HL-60 (cell line): ENCODE measurements at regions not wholly inside any gene's neighbourhood (a gene's known extent, or its start where the extent isn't known, plus 50 kb on each side); places are given as distances from the start of the nearest gene placed in this dataset.

Source experiments
- GABPA ChIP-seq: IDR thresholded peaks from 2 replicates; pipeline ENCODE4 v1.6.1; 2012; ENCODE audit warnings: low read depth
- POLR2AphosphoS5 ChIP-seq: IDR thresholded peaks from 2 replicates; pipeline ENCODE4 v1.6.1; 2012; ENCODE audit warnings: low read depth
- TF ChIP-seq, protein P1 (sequence below): IDR thresholded peaks from 2 replicates; pipeline ENCODE4 v1.6.1; 2012; ENCODE audit warnings: low read depth; ENCODE audit not compliant: insufficient replicate concordance
- TF ChIP-seq, protein P2 (sequence below): IDR thresholded peaks from one replicate; pipeline ENCODE4 v1.5.1; 2011; ENCODE audit warnings: low read length, control low read depth, inconsistent platforms; ENCODE audit not compliant: insufficient read depth

DNA sequence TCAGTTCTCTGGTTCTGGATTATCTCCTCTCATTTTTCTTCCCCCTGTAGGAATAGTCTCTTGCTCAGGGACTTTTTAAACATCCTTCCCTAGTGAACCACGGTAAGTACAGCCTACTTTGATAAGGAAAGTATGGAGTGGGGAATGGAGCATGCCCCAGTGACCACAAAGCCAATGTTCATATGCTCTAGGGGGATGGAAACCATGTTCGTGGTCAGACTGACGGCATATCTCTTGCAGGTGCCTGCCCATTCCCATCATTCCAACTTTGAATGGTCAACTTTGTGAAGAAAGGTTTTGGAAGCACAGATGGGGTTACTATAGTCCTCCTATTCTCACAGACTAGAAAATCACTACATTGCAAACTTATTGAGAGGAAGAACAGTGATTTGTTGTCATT lies 332.5 kb upstream of the NCAM1 start:
- TF ChIP-seq, protein P1, sequence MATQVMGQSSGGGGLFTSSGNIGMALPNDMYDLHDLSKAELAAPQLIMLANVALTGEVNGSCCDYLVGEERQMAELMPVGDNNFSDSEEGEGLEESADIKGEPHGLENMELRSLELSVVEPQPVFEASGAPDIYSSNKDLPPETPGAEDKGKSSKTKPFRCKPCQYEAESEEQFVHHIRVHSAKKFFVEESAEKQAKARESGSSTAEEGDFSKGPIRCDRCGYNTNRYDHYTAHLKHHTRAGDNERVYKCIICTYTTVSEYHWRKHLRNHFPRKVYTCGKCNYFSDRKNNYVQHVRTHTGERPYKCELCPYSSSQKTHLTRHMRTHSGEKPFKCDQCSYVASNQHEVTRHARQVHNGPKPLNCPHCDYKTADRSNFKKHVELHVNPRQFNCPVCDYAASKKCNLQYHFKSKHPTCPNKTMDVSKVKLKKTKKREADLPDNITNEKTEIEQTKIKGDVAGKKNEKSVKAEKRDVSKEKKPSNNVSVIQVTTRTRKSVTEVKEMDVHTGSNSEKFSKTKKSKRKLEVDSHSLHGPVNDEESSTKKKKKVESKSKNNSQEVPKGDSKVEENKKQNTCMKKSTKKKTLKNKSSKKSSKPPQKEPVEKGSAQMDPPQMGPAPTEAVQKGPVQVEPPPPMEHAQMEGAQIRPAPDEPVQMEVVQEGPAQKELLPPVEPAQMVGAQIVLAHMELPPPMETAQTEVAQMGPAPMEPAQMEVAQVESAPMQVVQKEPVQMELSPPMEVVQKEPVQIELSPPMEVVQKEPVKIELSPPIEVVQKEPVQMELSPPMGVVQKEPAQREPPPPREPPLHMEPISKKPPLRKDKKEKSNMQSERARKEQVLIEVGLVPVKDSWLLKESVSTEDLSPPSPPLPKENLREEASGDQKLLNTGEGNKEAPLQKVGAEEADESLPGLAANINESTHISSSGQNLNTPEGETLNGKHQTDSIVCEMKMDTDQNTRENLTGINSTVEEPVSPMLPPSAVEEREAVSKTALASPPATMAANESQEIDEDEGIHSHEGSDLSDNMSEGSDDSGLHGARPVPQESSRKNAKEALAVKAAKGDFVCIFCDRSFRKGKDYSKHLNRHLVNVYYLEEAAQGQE: no peak
- TF ChIP-seq, protein P2, sequence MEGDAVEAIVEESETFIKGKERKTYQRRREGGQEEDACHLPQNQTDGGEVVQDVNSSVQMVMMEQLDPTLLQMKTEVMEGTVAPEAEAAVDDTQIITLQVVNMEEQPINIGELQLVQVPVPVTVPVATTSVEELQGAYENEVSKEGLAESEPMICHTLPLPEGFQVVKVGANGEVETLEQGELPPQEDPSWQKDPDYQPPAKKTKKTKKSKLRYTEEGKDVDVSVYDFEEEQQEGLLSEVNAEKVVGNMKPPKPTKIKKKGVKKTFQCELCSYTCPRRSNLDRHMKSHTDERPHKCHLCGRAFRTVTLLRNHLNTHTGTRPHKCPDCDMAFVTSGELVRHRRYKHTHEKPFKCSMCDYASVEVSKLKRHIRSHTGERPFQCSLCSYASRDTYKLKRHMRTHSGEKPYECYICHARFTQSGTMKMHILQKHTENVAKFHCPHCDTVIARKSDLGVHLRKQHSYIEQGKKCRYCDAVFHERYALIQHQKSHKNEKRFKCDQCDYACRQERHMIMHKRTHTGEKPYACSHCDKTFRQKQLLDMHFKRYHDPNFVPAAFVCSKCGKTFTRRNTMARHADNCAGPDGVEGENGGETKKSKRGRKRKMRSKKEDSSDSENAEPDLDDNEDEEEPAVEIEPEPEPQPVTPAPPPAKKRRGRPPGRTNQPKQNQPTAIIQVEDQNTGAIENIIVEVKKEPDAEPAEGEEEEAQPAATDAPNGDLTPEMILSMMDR: no peak
- no peak for TF ChIP-seq GABPA
- no peak for TF ChIP-seq POLR2AphosphoS5
